Gastrocnemius medialis (tissue), 4 donors: ENCODE measurements at regions not wholly inside any gene's neighbourhood (a gene's known extent, or its start where the extent isn't known, plus 50 kb on each side); places are given as distances from the start of the nearest gene placed in this dataset.

Experiments used
- CTCF ChIP-seq, 5 experiments: fragments of 450-650 bp in 3 of 5; fragments of 200-600 bp in 2 of 5; sonication (generic) in 2 of 5; IDR thresholded peaks in 4 of 5; conservative IDR thresholded peaks in 1 of 5; 1 replicate in 4 of 5; 2 replicates in 1 of 5; pipeline ENCODE4 v1.5.1; 2016 to 2019; ENCODE audit warnings: antibody characterized with exemption in 5 of 5, mild to moderate bottlenecking in 3 of 5, moderate library complexity in 3 of 5
- POLR2A ChIP-seq, 2 donors: fragments of 450-650 bp; IDR thresholded peaks; one replicate each; pipeline ENCODE4 v1.6.1; 2017; ENCODE audit warnings: antibody characterized with exemption in 2 of 2, mild to moderate bottlenecking in 2 of 2, moderate library complexity in 2 of 2

DNA sequence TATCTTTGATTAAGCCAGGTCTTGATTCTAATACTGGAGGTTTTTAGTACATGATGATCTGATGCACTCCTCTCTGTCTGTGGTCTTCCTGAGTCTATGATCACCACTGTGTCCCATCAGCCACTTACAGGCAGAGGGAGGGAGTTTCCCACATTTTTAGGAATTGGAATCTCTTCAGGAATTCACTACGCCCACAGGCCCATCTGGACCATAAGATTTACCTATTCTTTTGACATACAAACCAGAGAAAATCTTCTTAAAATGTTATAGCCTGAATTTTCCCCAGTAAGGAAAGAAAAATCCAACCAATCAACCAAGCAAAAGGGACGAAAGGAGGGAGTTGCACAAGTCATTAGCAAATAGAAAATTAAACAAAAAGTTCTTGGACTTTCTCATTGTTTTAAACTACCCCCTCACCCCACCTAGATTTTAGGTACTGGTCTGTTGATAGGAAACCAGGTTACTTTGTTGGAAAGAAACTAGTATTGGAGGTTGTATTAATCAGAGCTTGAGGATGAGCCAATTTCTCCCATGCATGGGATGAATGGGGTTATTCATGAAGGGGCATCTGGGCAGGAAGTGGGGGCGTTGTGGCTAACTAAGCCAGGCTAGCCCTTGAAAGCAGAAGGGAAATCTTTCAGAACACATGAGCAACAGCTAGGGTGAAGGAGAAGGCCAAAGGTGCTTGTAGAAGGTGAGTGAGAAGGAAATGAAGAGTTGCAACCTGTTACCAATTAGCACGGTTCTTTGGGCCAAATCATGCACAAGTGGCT is 328.2 kb upstream of the MEX3C start:
- TF ChIP-seq CTCF (IDR thresholded peaks at IDR 0.05 in 4 of 5, conservative IDR thresholded peaks at IDR 0.05 in 1 of 5) (no peak), POLR2A (IDR thresholded peaks at IDR 0.05) (no peak)
